NCI-H1436 treated with DMSO at 0.1 percent for 48 hours (cell line): ENCODE measurements at regions not wholly inside any gene's neighbourhood (a gene's known extent, or its start where the extent isn't known, plus 50 kb on each side); places are given as distances from the start of the nearest gene placed in this dataset.

Source experiments
- DNase-seq: peaks from one replicate; lab custom pipeline; 2025; lab: John Stamatoyannopoulos, UW

DNA sequence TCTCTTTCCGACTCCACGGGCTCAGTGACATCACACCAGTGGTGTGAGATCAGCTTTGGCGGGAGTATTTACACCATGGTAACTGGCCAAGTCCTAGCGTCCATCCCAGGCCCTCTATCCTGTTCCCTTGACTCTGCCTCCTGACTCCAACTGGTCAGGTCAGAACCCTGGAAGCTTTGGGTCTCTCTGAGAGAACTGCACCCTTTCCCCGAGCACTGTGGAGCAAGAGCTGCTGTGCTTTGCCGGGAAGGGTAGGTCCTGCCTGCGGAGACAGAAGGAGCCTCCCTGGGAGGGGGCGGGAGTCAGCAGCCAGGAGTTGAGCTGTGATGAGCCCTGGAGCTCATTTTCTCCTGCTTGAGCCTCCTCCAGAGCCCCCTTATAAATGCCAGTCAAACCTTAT, 212.1 kb upstream of the TNRC6C start:
- no peak for DNase-seq

- no peak for DNase-seq
These were observed 211.5 kb upstream of the TNRC6C start for GRCh38 chr17:77746896-77747554.

DNA sequence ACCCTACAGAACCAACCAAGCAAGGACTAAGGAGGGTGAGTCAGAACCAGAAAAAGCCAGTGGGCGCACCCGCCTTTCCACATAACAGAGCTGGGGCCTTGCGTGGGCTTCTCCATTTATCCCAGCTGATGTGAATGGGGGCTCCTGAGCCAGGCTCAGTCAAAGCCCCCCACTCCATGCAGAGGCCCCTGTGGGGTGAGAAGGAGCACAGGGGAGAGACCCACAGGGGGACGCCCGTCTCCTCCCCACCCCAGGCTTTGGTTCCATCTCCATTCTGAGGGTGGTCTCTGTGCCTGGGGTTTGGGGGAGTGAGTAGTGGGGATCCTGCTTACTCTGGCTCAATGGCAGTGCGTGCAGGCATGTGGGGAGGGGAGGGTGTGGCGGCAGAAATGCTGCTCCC, 210.1 kb upstream of the TNRC6C start:
- DNase-seq, result no peak

GRCh38 chr17:77749321-77749751, 209.2 kb upstream of the TNRC6C start:
- no peak for DNase-seq

- no peak for DNase-seq
These were observed 208.5 kb upstream of the TNRC6C start for GRCh38 chr17:77749989-77750388.

DNA sequence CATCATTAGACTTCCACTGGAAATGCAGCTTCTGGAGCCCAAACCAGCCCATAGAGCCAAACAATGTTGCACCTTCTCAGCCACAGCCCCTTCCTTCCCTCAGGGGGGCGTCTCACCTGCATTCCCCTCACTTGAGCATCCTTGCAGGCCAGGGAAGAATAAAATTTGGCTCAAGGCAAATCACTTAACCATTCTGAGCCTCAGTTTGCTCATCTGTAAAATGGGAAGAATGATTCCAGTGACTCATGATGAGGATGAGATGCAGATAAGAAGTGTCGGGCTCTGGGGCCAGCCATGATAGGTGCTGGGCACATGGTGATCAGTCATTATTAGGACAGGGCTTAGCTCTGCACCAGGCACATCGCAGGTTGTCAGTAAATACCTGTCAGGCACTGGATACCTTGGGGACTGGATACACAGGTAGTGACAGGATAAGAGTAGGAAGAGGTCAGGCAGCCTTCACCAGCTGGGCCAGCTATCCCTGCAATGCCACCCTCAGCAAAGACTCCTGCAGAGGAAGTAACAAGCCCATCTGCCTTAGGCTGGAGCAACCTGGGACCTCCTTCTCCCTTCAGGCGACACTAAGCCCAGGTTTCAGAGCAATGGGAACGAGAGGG, 208.0 kb upstream of the TNRC6C start:
- no peak for DNase-seq

- no peak for DNase-seq
These were observed 205.3 kb upstream of the TNRC6C start for GRCh38 chr17:77753246-77753645.

DNA sequence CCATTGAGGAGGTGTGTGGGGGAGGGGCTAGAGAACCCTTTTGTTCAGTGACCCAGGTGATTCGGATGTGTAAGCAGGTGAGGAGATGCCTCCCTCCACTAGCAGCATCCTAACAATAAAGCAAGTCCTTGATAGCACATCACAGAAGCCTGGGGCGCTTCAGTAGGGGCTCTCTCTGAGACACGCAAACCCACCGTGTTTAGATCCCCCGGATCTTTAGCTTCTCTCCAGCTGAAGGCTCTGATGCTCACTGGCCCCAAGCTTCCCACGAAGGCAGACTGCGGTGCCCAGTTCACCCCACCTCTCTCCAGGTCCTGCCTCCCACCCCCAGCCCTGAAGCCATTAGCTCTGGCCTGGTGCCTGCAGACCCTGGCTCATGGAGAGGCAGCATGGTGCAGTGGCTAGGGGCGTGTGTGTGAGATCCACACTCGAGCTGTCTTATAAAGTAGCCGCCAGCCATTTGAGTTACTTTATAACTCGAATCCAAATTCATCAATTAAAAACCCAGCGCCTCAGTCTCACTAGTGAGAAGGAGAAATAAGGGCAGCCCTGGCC, 204.7 kb upstream of the TNRC6C start:
- no peak for DNase-seq

GRCh38 chr17:77754956-77755355, 203.5 kb upstream of the TNRC6C start:
- no peak for DNase-seq

- DNase-seq, result no peak
These were observed 203.0 kb upstream of the TNRC6C start for GRCh38 chr17:77755410-77755963.

DNA sequence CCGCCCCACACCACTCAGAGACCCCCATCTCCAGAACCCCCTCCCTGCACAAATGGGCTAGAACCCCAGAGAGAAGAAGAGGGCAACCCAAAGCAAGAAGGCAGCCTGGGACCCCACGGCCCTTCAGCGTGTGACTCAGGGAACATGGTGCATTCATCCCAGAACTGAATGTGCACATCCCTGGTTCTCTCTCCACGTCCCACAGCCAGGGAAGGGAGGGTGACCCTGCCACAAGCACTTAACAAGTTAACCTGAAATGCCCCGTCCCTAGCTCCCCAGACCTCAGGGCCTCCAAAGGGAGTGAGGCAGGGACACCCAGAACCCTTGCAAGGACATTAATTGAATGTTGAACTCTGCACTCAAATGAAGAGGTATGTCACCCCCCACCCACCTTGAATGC, 202.5 kb upstream of the TNRC6C start:
- DNase-seq, result no peak

GRCh38 chr17:77756846-77757560, 201.5 kb upstream of the TNRC6C start:
- DNase-seq, result no peak

GRCh38 chr17:77757561-77757898, 201.0 kb upstream of the TNRC6C start:
- no peak for DNase-seq

DNA sequence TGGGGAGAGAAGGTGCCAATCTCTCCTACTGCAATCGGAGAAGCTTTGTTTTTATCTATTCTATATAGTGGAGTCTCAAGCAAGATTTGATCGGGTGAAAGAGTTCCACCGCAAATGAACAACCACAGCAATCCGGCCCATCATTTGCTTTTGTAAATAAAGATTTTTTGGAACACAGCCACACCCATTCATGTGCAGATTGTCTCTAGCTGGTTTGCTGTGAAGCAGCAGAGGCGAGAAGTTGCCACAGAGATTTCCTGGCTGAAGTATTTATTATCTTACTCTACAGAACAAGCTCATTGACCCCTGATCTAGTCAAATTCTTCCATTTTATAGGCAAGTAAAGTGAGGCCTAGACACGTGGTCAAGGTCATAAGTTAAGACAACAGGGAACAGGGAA, 195.5 kb upstream of the TNRC6C start:
- no peak for DNase-seq

GRCh38 chr17:77763575-77763974, 194.9 kb upstream of the TNRC6C start:
- DNase-seq, result no peak

GRCh38 chr17:77765292-77765691, 193.2 kb upstream of the TNRC6C start:
- DNase-seq, result no peak

GRCh38 chr17:77767148-77767547, 191.4 kb upstream of the TNRC6C start:
- DNase-seq, result no peak

DNA sequence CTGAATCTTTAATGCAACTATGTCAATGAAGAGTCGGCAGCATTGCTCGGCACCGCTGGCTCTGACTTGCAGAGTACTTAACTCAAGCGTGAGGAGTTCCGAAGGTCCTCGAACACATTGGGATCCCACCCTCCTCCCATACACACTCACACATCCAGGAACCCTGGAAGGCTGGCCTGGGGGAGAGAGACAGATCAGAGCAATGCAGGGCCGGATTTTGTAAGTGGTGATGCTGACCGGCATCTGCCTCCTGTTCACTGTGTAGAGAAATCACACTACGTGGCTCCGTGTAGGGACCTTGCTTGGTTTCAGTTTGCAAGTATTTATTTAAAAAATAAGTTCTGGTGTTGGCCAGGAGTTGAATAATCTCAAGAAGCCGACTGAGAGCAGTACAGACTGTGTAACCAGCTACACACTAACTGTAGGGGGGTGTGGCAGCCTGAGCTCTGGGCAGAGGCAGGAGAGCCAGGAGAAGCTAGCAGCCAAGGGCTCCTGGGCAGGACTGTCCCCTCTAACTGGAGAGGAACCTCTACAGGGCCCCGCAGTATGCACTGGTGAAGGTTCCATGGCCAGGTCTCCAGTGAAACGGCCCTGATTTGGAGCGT, 190.2 kb upstream of the TNRC6C start:
- DNase-seq, result no peak

DNA sequence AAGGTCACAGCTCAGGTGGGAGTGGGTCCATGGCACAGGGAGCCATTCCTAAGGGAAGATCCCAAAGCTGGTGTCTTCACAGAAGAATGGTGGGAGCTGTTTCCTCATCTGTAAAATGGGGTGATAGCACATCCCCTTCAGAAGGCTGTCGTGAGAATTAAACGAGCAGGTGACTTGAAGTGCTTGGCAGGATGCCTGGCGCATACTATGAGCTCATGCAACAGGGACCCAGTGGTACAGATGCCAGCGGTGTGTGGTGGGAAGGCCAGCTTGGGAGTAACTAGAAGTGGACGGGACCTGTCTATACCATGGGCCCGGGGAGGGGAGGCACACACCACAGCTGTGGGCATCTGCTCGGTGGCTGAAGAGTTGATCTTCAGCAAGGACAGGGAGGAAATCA, 189.3 kb upstream of the TNRC6C start:
- DNase-seq, result peak; percentile 30

DNA sequence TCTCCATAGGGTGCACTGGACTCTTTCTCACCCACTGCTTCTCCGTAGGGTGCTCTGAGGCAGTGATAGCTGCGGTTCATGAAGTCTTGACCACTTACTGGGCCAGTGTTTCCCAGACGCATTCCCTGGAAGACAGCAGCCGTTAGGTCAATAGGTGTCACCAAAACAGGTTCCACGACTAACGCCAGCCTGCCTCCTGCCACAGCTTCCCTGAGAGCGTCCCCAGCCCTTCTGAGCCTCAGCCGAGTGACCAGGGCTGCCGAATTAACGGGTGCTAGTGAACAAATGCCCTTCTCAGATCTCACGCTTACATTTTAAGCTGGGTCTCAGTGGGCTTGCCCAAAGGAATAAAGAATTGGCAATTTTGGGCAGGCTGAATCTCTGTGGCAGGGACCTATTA, 188.7 kb upstream of the TNRC6C start:
- DNase-seq, result no peak

GRCh38 chr17:77770331-77771105, 188.0 kb upstream of the TNRC6C start:
- DNase-seq, result no peak

GRCh38 chr17:77771145-77771544, 187.4 kb upstream of the TNRC6C start:
- no peak for DNase-seq
